ENCODE measurements at regions not wholly inside any gene's neighbourhood (a gene's known extent, or its start where the extent isn't known, plus 50 kb on each side); places are given as distances from the start of the nearest gene placed in this dataset.

DNA sequence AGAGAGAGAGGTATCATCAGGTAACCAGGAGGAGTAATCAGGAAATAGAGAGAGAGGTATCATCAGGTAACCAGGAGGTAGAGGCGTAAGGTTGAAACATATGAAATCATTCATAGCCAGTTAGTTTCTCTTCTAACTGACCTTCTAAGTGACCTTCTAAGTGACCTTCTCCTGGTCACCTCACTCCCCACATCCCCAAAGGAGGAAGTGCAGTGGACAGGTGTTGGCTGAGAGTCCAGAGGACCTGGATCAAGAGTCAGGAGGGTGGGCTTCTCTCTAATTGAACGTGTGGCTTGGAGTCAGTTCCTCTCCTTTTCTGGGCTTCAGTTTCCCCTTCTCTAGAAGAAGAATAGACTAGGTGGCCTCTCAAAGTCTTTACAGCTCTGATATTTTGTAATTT is 121.3 kb upstream of the DLG1 start (continued):
- TF ChIP-seq ZHX1 (CRISPR knock-in tag; IDR thresholded peaks at IDR 0.05; ENCODE audit: low read depth), result no peak

DNA sequence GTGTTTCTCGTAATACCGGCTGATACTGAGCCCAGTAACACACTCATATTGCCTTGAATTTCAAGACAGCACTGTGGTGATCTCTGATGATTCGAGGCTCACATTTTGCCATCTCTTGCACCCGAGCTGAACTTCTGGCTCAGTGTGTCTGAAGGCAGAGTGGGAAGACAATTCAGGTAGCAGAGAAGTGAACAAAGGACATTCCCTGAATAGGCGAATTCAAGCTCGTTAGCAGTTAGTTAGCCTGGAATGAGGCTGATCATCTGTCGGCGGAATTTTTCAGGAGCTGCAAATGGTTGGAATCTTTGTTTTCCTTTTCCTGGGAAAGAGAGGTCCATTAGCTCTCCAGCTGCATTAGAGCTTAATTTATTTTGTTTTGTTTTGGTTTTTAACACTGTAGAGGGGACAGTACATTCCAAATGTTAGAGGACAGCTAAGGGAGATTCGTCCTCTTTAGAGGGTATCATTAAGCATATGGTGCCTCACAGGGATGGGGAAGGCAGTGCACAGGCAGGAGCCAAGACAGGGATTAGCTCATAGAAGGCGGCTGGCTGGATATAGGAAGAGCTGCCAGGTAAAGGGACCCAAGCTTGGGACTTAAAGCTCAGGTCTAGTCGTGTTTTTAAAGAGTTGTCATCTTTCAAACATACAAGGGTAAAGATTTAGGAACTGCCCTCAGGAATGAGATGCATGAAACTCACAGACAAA is 119.7 kb upstream of the DLG1 start:
- in situ Hi-C loops (cut with HindIII; ENCODE audit: extremely low pct_ligation_motif_present, low pct_unique_long_range_greater_than_20kb), result no loop called here
- CTCF ChIA-PET (ENCODE audit: low intra/inter-chr PET ratio, low total read pairs), result no interaction called here

DNA sequence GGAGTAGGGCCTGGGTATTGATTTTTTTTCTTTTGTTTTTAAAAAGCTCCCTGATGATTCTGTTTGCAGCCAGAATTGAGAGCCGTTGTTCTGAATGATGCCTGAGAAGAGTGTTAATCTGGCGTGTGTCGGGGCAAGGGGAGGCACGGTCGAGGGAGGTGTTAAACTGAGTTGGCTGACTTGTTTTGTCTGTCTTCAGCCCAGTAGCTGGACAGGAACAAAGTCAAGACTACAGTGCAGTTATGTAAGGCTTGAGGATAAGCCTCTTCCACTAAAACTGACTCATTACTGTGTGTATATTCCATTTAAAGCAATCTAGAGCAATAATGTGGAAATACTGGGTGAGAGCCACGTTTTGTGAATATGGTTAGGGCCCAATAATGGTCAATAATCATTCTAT is 119.0 kb upstream of the DLG1 start:
- POLR2A ChIA-PET, result no interaction called here
- no TSS peak for BruUV-seq (replicated peaks)
- no peaks in the 10 kb centered on the region for H4K20me1 ChIP-seq (ENCODE audit: insufficient read depth, low read length)
- CTCF ChIA-PET (ENCODE audit: low intra/inter-chr PET ratio, low total read pairs), result no interaction called here
- no peak overlapping the region for H3K4me2 ChIP-seq (ENCODE audit: low read depth, low read length)
- in situ Hi-C loops (cut with HindIII; ENCODE audit: extremely low pct_ligation_motif_present, low pct_unique_long_range_greater_than_20kb), result no loop called here
- no peak overlapping the region for H3K9ac ChIP-seq (ENCODE audit: insufficient read depth, low read depth, low read length)
- ATAC-seq (no peak), DNase-seq (ENCODE audit: low spot score) (no peak), FAIRE-seq (no peak)
- WGBS (ENCODE audit: low lambda C conversion rate), result 68% methylated on average over 6 of the region's 6 CpGs
- H3K4me3 ChIP-seq (replicated peaks in 1 of 3; ENCODE audit: insufficient read depth in 1 of 3, low read depth in 2 of 3, low read length in 3 of 3), result no peak overlapping the region
- no peaks in the 10 kb centered on the region for H3K36me3 ChIP-seq (replicated peaks in 1 of 2; ENCODE audit: control insufficient read depth in 1 of 2, insufficient read depth in 2 of 2, low read length in 2 of 2)
- no peak overlapping the region for H3K27ac ChIP-seq (ENCODE audit: extremely low read length, insufficient read depth, low read length)
- no peaks in the 10 kb centered on the region for H3K79me2 ChIP-seq (ENCODE audit: insufficient read depth, low read length)
- no peaks in the 10 kb centered on the region for H3K27me3 ChIP-seq (ENCODE audit: control insufficient read depth in 1 of 2, insufficient read depth in 2 of 2, low read length in 2 of 2)
- intact Hi-C loops (cut with micrococcal nuclease; ENCODE audit: unreplicated experiment), result no loop called here
- no peak overlapping the region for H2AFZ ChIP-seq (ENCODE audit: low read length)
- H3K9me3 ChIP-seq (ENCODE audit: low read length), result no peaks in the 10 kb centered on the region
- H3K4me1 ChIP-seq (ENCODE audit: insufficient read depth, low read length), result peaks cover 24% of the 10 kb centered on the region
- TF ChIP-seq YY1 (IDR thresholded peaks at IDR 0.05; ENCODE audit: insufficient read depth, insufficient replicate concordance, low read depth, low read length) (no peak), MXD3 (CRISPR knock-in tag; IDR thresholded peaks at IDR 0.05) (no peak), POGK (CRISPR knock-in tag; conservative IDR thresholded peaks at IDR 0.05) (no peak), ZNF619 (CRISPR knock-in tag; IDR thresholded peaks at IDR 0.05) (no peak), ZNF724P (CRISPR knock-in tag; IDR thresholded peaks at IDR 0.05; ENCODE audit: borderline replicate concordance) (no peak), NCOA2 (CRISPR knock-in tag; IDR thresholded peaks at IDR 0.05) (no peak), PTBP1 (IDR thresholded peaks at IDR 0.05; ENCODE audit: low read depth, low read length, poor library complexity, severe bottlenecking) (no peak), MYNN (CRISPR knock-in tag; IDR thresholded peaks at IDR 0.05; ENCODE audit: low read depth) (no peak)

More for the DNA sequence above, 119.7 kb upstream of the DLG1 start:
- intact Hi-C loops (cut with micrococcal nuclease; ENCODE audit: unreplicated experiment), result no loop called here
- H3K36me3 ChIP-seq (replicated peaks in 1 of 2; ENCODE audit: control insufficient read depth in 1 of 2, insufficient read depth in 2 of 2, low read length in 2 of 2), result no peaks in the 10 kb centered on the region
- ATAC-seq (no peak), DNase-seq (ENCODE audit: low spot score) (no peak), FAIRE-seq (no peak)
- no peaks in the 10 kb centered on the region for H3K79me2 ChIP-seq (ENCODE audit: insufficient read depth, low read length)
- peaks cover 30% of the 10 kb centered on the region for H3K4me1 ChIP-seq (ENCODE audit: insufficient read depth, low read length)
- TF ChIP-seq ONECUT2 (CRISPR knock-in tag; IDR thresholded peaks at IDR 0.05) (no peak), ZEB1 (IDR thresholded peaks at IDR 0.05; ENCODE audit: insufficient replicate concordance, low read depth) (no peak)
- no peak overlapping the region for H3K4me2 ChIP-seq (ENCODE audit: low read depth, low read length)
- BruUV-seq (replicated peaks), result no TSS peak
- no peaks in the 10 kb centered on the region for H4K20me1 ChIP-seq (ENCODE audit: insufficient read depth, low read length)
- H2AFZ ChIP-seq (ENCODE audit: low read length), result no peak overlapping the region
- H3K4me3 ChIP-seq (replicated peaks in 1 of 3; ENCODE audit: insufficient read depth in 1 of 3, low read depth in 2 of 3, low read length in 3 of 3), result no peak overlapping the region
- no peaks in the 10 kb centered on the region for H3K9me3 ChIP-seq (ENCODE audit: low read length)
- no peaks in the 10 kb centered on the region for H3K27me3 ChIP-seq (ENCODE audit: control insufficient read depth in 1 of 2, insufficient read depth in 2 of 2, low read length in 2 of 2)
- H3K27ac ChIP-seq (ENCODE audit: extremely low read length, insufficient read depth, low read length), result no peak overlapping the region
- WGBS (ENCODE audit: low lambda C conversion rate), result 78% methylated on average over 11 of the region's 11 CpGs
- POLR2A ChIA-PET, result no interaction called here
- H3K9ac ChIP-seq (ENCODE audit: insufficient read depth, low read depth, low read length), result no peak overlapping the region

All from HepG2 (cell line).